ENCODE measurements at regions not wholly inside any gene's neighbourhood (a gene's known extent, or its start where the extent isn't known, plus 50 kb on each side); places are given as distances from the start of the nearest gene placed in this dataset.

GRCh38 chr15:39285663-39286062 lies 295.2 kb upstream of the THBS1 start:
- TF ChIP-seq CTCF (IDR thresholded peaks at IDR 0.05; ENCODE audit: low read depth, low read length) = no peak
- no peak for TF ChIP-seq EZH2phosphoT487 (IDR thresholded peaks at IDR 0.05; ENCODE audit: low read depth)

Data from OCI-LY3 (cell line).